ENCODE measurements at regions not wholly inside any gene's neighbourhood (a gene's known extent, or its start where the extent isn't known, plus 50 kb on each side); places are given as distances from the start of the nearest gene placed in this dataset.

- no peak for TF ChIP-seq ZFX (IDR thresholded peaks at IDR 0.05)
- no peak for TF ChIP-seq CTCF (conservative IDR thresholded peaks at IDR 0.05)
- no peak overlapping the region for H3K27ac ChIP-seq
These were observed 156.0 kb upstream of the TIAM1 start for GRCh38 chr21:31500071-31500470.

GRCh38 chr21:31498985-31499384 lies 154.9 kb upstream of the TIAM1 start:
- H3K27ac ChIP-seq: no peak overlapping the region
- TF ChIP-seq CTCF (conservative IDR thresholded peaks at IDR 0.05): no peak
- TF ChIP-seq ZFX (IDR thresholded peaks at IDR 0.05): no peak

- H3K27ac ChIP-seq: no peak overlapping the region
- no peak for TF ChIP-seq ZFX (IDR thresholded peaks at IDR 0.05)
- TF ChIP-seq CTCF (conservative IDR thresholded peaks at IDR 0.05): no peak
These were observed 153.9 kb upstream of the TIAM1 start for GRCh38 chr21:31497914-31498313.

GRCh38 chr21:31493350-31493880 lies 149.4 kb upstream of the TIAM1 start:
- no peak for TF ChIP-seq CTCF (conservative IDR thresholded peaks at IDR 0.05)
- TF ChIP-seq ZFX (IDR thresholded peaks at IDR 0.05): no peak
- H3K27ac ChIP-seq: no peak overlapping the region

GRCh38 chr21:31491617-31492016 lies 147.6 kb upstream of the TIAM1 start:
- TF ChIP-seq ZFX (IDR thresholded peaks at IDR 0.05) (no peak), CTCF (conservative IDR thresholded peaks at IDR 0.05) (no peak)
- H3K27ac ChIP-seq: no peak overlapping the region

GRCh38 chr21:31490443-31490842 lies 146.4 kb upstream of the TIAM1 start:
- TF ChIP-seq ZFX (IDR thresholded peaks at IDR 0.05) (no peak), CTCF (conservative IDR thresholded peaks at IDR 0.05) (no peak)
- H3K27ac ChIP-seq: no peak overlapping the region

GRCh38 chr21:31489726-31490125 lies 145.7 kb upstream of the TIAM1 start:
- no peak overlapping the region for H3K27ac ChIP-seq
- TF ChIP-seq ZFX (IDR thresholded peaks at IDR 0.05): no peak
- no peak for TF ChIP-seq CTCF (conservative IDR thresholded peaks at IDR 0.05)

Data from C4-2B (cell line).